HEK293T (cell line): ENCODE measurements at regions not wholly inside any gene's neighbourhood (a gene's known extent, or its start where the extent isn't known, plus 50 kb on each side); places are given as distances from the start of the nearest gene placed in this dataset.

ENCODE experiments used
- ARNT ChIP-seq: fragments of 450-650 bp; IDR thresholded peaks from 2 replicates; pipeline ENCODE4 v1.6.1; 2017; ENCODE audit warnings: mild to moderate bottlenecking
- BHLHE40 ChIP-seq: fragments of 450-650 bp; IDR thresholded peaks from 2 replicates; pipeline ENCODE4 v1.6.1; 2016; ENCODE audit warnings: mild to moderate bottlenecking, moderate library complexity, borderline replicate concordance
- CTBP1 ChIP-seq: fragments of 450-650 bp; IDR thresholded peaks from 2 replicates; pipeline ENCODE4 v1.6.1; 2016; ENCODE audit warnings: borderline replicate concordance
- ELF4 ChIP-seq: fragments of 450-650 bp; IDR thresholded peaks from 2 replicates; pipeline ENCODE4 v1.6.1; 2017; ENCODE audit warnings: antibody characterized with exemption
- FOXA1 ChIP-seq: fragments of 450-650 bp; IDR thresholded peaks from 2 replicates; pipeline ENCODE4 v1.6.1; 2016; ENCODE audit warnings: mild to moderate bottlenecking
- FOXK2 ChIP-seq: fragments of 450-650 bp; IDR thresholded peaks from 2 replicates; pipeline ENCODE4 v1.6.1; 2016; ENCODE audit warnings: mild to moderate bottlenecking
- FOXM1 ChIP-seq: fragments of 450-650 bp; IDR thresholded peaks from 2 replicates; pipeline ENCODE4 v1.6.1; 2017; ENCODE audit warnings: mild to moderate bottlenecking, borderline replicate concordance
- HDGF ChIP-seq: fragments of 450-650 bp; IDR thresholded peaks from 2 replicates; pipeline ENCODE4 v1.6.1; 2017; ENCODE audit warnings: antibody characterized with exemption, borderline replicate concordance
- LEF1 ChIP-seq: fragments of 450-650 bp; IDR thresholded peaks from 2 replicates; pipeline ENCODE4 v1.6.1; 2017; ENCODE audit warnings: mild to moderate bottlenecking, borderline replicate concordance
- PKNOX1 ChIP-seq: fragments of 450-650 bp; IDR thresholded peaks from 2 replicates; pipeline ENCODE4 v1.6.1; 2016
- SP1 ChIP-seq: fragments of 450-650 bp; IDR thresholded peaks from 2 replicates; pipeline ENCODE4 v1.6.1; 2017
- SUZ12 ChIP-seq: fragments of 450-650 bp; IDR thresholded peaks from 2 replicates; pipeline ENCODE4 v1.6.1; 2016; ENCODE audit warnings: mild to moderate bottlenecking
- TARDBP ChIP-seq: fragments of 450-650 bp; IDR thresholded peaks from 2 replicates; pipeline ENCODE4 v1.6.1; 2016

GRCh38 chr1:239617259-239617658, 230.9 kb downstream of the CHRM3 start:
- TF ChIP-seq SP1 (no peak), PKNOX1 (no peak), CTBP1 (no peak), TARDBP (no peak), HDGF (no peak), BHLHE40 (no peak), FOXA1 (no peak), ARNT (no peak), FOXM1 (no peak), FOXK2 (no peak), LEF1 (no peak), ELF4 (no peak), SUZ12 (no peak)
